Inflammatory macrophage treated with lipopolysaccharide for 4 hours (primary cell): ENCODE measurements at regions not wholly inside any gene's neighbourhood (a gene's known extent, or its start where the extent isn't known, plus 50 kb on each side); places are given as distances from the start of the nearest gene placed in this dataset.
A peak's percentile ranks its signal among the peaks of the same experiment; 100 is the strongest.

ENCODE experiments used
- DNase-seq: peaks from one replicate; pipeline ENCODE4 v3.0.0-alpha.2; 2020

DNA sequence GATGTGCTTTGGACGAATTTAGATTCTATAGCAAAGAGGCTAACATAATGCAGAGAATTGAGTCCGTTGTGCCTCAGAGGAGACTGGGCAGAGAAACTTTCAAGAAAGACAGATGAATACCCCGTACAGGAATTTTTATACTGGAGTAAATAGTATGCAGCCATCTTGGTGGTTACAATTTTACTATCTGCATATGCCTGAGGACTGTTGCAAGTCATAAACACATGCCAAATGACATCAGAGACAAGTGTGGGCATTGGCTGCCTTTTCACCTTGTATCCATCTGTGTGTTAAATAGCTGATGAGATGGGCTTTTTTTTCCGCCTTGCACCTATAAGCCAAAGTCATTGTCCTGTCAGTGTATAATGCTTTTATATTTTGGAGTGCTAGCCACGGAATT lies 267.5 kb upstream of the SP4 start:
- no peak for DNase-seq

DNA sequence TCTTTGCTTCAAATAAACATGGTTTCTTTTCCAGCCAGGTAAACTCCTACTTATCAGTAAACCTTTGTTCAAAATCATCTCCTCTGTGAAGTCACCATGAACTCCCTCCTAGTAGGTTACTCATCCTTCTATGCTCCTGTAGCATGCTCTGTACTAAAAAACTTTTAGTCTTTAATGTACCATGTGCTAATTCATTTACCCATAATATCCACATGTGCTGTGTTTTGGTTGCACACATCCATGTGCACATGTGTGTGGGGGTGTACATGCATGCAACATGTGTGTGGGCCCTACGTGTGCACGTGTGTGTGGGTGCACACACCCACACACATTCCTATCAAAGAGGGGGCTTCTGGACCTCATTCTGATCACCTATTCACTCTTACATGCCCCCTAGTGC lies 259.9 kb upstream of the SP4 start:
- no peak for DNase-seq

DNA sequence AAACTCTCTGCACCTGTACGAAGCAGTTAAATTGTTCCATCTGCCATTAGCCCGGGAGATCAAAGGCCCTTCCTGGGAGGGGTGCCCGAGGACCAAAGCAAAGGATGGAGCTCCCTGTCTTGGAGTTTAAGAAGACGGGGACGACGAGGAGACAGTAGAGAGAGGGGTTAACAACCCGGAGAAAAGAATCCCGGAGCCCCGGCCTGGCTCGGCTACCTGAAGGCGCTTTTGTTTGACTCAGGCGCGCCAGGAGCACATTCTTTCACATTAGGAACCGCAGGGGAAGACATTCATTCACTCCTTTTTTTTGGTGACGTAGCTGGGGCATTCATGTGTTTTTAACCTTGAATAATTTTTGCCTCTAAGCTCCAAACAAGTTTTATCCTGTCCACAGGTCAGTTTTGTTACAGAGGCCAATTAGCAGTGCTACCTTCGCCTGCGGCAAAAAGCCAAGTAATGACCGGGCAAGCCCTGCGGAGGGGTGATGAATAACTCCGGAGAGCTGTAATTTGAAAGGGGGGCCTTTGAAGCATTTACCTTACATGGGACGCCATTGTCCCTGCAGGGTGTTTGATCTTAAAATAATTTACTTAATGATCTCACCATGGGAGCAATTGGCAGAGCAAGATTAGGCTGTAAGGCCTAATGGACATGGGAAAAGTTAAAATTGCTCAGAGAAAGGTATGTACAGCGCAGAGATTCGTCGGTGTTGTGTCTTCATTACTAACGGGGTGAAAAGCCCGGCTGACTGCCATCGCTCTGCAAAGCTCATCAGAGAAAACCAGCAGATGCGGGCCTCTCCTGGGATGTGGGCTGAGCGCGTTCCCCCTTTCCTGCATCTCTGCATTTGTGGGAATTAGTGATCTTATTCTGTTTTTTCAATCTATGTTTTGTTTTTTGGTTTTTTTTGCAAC lies 258.0 kb upstream of the SP4 start:
- DNase-seq: no peak

DNA sequence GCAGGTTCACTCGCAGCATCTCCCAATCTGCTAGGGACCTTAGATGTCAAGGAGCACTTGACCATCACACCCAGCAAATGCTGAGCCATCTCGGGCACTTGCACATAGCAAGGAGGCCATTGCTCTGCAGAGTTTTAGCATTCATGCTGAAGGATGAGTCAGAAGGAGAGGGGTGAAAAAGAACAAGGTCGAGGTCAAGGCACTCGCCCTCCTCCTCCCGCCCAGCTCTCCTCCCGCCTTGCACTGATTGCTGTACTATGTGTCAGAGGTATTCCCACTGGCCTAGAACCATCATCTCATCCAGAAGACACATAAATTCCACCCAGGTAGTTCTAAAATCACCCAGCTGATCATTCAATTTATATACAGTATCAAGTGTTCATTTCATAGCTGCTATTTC lies 255.1 kb upstream of the SP4 start:
- DNase-seq: no peak

DNA sequence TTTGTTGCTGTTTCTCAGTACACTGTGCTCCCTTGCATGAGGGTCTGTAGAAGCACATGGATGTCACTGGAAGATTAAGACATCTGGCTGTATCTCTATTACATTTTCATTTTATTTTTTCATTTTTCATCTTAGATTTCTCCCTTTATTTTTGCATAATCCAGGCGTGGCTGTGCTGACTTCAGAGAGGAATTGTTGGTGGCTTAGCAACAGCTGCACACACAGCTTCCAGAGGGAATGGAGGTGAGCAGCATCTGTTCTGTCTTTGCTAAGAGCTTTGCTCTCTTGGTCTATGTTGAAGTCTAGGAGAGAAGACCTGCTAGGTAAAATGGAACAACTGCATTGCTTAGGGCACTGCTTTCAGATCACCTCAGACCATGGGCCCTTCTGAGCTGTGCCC lies 254.4 kb upstream of the SP4 start:
- no peak for DNase-seq

DNA sequence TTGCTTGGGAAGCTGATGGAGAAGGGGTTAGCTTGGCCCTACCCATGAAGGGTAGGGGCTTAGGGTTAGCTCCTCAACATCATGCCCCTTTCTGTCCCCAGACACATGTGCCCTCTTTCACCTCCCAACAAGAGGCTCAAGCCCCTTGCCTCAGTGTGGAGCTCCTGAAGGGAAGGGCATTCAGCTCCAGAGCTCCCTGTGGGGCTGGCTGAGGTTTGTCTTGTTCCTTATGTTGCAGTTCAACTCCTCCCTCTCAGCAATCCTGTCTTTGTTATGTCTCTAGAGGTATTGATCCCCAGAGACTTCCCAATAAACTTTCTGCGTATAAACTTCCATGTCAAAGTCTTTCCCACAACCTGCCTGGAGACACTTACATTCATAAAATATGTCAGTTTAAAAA lies 252.2 kb upstream of the SP4 start:
- no peak for DNase-seq

DNA sequence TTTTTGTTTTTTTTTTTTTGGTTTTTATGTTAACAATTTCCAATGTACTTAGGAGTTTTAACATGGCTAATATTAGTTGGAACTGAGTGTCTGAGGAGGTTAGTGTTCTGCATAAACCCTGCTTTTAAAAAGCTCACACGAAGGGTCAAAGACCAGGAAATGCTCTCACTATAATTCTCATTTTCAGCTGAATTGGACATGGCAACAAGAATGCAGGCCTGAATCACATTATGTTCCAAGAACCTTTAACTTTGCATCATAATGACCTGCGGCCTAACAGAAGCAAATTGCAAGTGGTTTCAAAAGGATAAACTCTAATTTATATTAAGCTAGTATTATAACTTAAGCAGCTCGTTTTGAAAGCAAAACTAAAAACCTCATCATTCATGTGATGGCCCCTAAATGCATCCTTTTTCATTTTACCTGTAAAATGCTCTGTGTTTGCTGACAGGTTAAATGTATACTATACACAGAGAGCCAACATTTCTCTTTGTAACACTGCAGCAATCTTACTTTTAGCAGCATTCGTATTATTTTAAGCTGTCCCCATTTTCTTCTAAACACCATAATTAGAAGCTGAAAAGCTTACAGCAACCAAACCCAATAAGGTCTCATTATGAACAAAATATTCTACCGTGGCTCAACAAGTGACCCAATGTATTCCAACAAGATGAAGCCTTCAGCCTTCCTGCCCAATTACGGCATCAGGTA lies 242.8 kb upstream of the SP4 start:
- no peak for DNase-seq

DNA sequence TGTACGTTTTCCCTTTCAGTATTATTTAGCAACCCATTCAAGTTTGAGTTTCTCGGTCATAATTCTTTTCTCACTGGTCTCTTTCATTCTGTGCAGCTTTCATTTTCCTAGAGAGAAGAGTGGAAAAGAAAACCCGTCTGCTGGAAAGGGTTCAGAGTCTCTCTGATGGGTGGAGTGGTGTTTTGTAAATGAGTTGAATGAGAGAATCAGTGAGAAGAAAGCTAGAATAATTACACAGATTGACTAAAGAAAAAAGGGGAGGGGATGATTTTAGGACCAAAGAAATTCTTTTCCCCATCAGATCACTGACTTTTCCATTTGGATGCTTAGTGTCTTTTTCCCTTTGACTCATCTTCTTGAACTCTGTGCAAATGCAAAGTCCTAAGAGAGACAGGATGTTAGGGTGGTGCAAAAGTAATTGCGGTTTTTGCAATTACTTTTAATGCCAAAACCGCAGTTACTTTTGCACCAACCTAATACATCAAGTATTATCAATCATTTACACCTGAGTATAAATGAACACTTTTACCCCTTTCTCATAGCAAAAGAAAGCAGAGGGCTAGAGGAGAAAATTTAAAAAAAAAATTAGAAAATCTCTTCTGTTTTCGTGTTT lies 242.1 kb upstream of the SP4 start:
- DNase-seq: no peak

DNA sequence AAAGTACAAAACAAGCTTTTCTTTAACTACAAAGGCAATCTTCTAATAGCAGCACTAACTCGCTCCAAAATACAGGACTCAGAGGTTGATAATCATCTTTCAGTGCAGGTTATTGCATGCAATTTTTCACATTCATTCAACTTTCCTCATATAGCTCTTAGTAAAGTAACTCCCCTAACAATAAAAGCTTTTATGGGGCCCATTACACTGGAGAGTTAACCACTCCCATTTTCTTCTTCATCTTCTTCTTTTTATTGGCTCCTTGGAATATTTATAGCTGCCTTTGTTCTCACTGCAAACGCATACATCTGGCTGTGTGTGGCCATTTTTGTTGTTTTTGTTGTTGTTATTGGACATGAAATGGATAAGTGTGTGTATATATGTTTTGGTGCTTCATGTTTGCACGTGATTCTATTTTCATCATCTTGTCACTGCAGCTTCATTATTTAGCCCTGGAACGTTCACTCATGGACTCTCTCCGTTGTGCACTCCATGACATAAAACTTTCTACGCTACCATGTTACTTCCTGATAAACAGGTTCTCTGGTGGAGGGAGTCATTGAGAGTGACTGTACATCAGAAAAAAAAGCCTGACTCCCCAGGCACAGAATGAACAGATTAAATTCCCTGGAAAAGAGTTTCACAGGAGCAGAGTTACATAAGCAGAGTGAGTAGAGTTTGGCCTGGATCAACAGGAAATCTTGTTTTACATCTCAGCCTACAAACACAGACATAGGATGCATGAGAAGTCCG lies 236.4 kb upstream of the SP4 start:
- no peak for DNase-seq

DNA sequence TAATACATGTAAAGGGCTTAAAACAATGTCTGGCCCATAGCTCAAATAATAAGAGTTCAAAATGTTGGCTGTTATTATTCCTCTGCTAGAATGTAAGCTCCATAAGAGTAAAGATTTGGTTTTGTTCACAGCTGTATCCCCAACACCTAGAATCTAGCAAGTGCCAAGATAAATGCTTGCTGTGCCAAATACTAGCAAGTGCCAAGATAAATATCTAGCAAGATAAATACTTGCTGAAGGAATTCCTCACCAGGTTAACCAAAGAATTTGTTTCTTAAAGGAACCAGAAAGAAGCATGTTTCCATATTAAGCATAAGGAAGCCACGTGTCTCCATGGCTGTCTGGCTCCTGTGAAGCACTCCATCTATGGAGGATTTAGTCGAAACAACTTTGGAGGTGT lies 235.2 kb upstream of the SP4 start:
- no peak for DNase-seq

DNA sequence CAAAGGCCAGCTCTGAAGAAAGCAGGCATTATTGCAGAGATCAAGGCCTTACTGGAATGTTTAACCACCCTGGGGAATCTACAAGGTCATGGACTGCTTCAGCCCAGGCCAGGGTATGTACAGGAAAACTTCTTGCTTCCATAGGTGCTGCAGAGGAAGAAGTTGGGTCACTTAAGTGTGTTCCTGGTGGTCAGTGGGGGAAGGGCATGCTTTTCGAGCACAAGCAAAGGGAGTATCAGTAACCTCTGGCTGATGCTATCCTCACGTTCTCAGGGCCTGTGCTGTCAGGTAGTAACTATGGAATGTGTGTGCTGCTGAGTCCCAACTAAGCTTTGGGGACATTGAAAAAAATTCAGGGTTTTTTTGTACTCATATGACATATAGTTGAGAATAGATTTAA lies 234.0 kb upstream of the SP4 start:
- no peak for DNase-seq

DNA sequence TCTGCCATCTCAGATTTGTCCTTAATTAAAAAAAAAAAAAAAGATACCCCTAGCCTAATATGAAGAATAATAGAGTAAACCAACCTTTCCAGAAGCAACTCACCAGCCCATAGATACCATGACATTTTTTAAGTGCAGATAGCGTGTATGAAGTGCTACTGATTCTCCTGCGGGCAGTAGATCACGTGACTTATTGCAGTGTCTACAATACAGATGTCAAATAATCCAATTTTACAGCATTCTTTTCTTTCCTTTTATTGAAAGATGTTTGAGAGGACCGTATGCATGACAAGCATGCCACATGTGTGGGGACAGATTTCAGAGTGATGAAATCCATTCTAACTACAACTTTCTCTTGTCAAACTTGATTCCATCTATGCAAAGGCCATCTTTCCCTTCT lies 232.9 kb upstream of the SP4 start:
- no peak for DNase-seq

DNA sequence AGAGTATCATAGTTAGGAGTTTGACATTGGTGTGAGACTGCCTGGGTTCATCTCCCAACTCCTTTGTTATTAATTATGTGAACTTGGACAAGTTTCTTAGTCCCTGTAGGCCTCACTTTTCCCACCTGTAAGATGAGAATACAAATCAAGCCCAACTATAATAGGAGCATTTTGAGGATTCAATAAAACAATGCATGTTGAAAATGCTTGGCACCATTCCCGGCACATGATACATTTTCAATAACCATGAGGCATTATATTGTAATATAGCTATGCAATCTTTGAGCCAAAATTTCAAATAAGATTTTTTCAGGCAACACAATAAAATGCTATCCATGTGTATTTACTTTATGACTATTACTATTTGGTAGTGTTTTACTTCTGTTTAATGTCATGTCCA lies 229.0 kb upstream of the SP4 start:
- DNase-seq: no peak

DNA sequence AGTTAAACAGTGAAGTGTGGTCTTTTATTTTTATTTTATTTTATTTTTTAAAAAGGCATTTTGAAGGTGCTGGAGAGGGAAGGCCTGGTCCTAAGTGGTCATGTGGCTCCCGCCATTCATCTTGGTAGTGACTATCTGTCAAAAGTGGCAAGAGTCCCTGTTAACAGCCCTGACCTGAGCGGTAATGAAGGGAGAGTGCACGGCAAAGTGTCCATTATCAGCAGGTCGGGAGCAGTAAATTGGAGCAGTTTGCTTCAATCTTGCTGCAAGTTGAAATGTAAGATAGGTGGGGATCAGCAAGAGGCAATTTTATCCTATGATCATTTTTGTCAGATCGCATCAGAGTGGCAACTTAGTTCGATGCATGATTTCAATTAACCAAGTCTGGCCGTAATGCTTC lies 227.4 kb upstream of the SP4 start:
- DNase-seq: no peak

DNA sequence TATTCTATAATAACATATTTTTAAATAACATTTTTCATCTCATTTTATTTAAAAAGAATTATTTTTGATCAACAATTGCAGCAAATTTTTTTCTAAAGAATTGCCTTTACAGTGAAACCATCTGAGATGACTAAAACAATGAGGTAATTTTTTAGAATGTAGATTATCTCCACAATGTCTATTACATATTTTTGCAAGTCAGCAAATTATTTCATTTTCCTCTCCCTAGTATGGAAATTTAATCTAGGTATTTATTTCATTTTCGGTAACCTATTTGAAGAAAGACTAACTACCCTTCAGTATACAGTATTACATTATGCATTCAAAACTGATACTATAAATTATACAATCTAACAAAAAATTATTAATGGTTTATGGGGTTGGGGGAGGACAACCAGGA lies 213.2 kb upstream of the SP4 start:
- no peak for DNase-seq

DNA sequence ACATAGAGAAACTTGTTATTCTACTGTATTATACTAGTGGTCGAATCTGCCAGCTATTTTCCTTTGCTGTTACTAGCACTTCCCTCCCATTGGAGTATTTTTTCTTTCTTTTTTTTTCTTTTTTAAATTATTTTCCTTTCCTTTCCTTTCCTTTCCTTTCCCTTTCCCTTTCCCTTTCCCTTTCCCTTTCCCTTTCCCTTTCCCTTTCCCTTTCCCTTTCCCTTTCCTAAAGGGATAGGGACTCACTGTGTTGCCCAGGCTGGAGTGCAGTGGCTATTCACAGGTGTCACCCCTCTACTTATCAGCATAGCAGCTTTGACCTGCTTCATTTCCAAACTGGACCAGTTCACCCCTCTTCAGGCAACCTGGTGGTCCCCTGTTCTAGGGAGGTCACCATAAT lies 212.6 kb upstream of the SP4 start:
- DNase-seq: no peak

DNA sequence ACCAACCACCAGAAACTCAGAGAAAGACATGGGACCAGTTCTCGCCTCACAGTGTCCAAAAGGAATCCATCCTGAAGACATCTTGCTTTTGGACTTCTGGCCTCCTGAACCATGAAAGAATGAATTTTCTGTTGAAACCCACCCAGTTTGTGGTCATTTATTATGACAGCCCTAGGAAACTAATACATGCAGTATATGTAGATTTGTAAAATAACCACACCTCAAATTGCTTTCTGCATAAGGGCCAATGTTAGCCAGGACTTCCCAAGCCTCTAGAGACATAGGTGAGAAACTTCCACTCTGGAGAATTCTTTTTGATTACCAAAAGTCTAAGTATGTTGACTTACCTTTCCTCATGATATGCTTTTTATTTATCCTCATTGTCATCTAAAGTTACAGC lies 210.5 kb upstream of the SP4 start:
- DNase-seq: no peak

DNA sequence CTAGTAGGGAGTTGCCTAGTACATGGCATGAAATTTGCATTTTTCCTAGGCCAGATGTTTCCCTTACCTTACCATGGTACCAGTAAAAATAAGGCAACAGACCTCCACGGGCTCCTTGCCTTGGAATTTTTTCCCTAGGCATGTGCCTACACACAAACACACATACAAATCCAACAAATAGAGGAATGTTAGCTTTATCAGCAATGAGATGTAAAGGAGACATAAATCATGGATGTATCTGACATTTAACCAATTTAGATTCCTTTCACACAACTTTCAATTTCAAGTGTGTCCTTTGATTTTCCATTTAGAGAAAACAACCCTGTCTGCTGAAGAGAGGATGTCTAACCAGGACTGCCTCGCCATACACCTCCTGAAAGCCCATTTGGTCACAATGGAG lies 209.7 kb upstream of the SP4 start:
- DNase-seq: no peak

DNA sequence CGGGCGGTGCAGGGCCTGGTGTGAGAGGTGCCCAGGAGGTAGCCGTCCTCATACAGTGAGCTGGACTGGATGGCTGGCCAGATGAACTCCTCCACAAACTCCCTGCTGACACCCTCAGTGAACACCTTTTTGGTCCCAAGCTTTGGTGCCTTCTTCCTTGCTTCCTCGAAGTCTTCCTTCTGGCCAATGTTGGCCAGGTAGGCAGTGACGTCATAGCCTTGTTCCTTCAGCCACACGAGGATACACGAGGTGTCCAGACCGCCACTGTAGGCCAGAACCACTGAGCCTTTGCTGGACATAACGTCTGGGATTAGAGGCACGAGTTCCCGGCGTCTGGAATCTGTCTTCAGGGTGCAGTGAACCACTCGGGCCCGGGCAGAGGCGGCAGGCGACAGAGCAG lies 206.8 kb upstream of the SP4 start:
- no peak for DNase-seq

DNA sequence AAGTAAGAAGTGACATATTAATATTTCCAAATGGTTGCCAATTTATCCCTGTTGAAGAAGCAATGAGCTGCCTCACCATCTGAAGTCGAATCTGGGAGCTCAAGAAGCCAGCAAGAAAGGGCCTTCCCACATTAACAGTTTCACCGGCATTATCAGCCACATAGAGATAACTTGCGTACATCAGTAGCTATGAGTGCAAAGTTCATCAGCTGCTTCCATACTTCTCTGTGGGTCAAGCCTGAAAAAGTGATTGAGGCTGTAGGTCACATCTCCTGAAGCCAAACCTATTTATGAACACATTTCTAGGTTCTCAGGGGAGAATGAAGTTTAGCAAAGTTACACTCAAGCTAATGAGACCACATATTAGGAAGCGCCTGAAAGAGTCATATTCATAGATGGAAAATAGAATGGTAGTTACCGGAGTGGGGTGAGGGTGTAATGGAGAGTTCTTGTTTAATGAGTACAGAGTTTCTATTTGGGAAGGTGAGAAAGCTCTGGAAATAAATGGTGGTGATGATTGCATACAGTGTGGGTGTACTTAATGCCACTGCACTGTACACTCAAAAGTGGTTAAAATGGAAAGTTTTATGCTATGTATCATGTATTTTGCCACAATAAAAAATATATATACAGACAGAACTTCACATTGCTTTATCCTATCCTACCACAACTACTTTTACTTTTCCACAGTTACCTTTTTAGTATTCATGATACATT lies 189.3 kb upstream of the SP4 start:
- no peak for DNase-seq

DNA sequence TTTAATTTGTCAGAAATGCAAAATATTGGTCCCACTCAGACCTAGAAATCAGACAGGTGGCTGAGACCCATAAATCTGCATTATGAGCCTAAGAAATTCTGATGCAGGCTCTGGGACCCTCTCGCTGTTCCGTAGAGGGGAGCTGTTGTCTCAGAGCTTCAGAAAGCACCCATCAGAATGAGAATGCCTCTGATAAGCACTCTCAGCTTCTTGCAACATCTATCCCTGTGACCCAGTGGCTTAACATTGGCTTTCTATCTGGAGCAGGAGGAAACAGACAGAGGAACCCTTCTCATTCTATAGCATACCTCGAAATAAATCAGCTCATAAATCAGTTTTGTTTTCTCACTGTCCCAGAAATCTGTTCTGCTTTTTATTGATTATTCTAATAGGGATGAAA lies 184.6 kb upstream of the SP4 start:
- no peak for DNase-seq

DNA sequence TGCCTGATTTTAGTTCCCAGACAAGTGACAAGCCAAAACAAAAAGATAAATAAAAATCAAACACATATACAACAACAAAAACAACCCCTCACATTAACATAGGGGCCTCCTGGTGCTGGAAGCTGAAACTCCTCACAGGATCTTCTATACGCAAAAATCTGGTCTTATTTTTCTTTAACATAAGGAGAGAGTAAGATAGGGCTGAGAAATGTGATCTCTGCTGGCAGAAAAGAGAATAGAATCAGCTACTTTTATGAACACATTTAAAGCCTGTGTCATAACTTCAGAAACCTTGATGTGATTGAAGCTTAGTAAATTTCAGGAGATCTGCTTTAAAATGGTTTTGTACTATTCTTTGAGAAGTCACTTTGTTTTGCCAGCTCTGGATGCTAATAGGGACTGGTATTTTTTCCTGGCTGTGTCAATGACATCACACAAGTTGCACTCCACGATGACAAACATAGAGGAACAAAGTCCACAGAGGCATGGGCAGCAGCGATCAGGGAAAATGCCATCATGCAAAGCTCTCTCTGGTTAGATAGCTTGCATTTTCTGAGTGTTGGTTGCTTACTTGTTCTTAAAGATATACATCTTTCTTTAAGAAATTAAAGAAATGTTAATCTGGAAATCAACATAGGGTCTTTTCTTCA lies 176.6 kb upstream of the SP4 start:
- peak; percentile 5 for DNase-seq
